HFFc6 (cell line): ENCODE measurements at regions not wholly inside any gene's neighbourhood (a gene's known extent, or its start where the extent isn't known, plus 50 kb on each side); places are given as distances from the start of the nearest gene placed in this dataset.
"Not testable (repeated sequence)": the region's sequence is repeated elsewhere in the genome, so short reads cannot be mapped to it uniquely, and the experiment has no call there.

Experiments used
- DNase-seq: peaks from one replicate; pipeline ENCODE4 v3.0.0-alpha.2; 2018
- H3K27ac Mint-ChIP-seq: 2 replicates; pipeline ENCODE4 v1.8.0; 2020; ENCODE audit warnings: mild to moderate bottlenecking, mixed read lengths
- H3K27me3 Mint-ChIP-seq: 2 replicates; pipeline ENCODE4 v1.8.0; 2021; ENCODE audit warnings: mild to moderate bottlenecking, moderate library complexity, mixed read lengths; ENCODE audit not compliant: insufficient read depth
- H3K36me3 Mint-ChIP-seq: 2 replicates; pipeline ENCODE4 v1.8.0; 2021; ENCODE audit warnings: low read depth, mixed read lengths
- H3K4me1 Mint-ChIP-seq: 2 replicates; pipeline ENCODE4 v1.8.0; 2020; ENCODE audit warnings: low read depth, mixed read lengths
- H3K4me3 Mint-ChIP-seq: 2 replicates; pipeline ENCODE4 v1.8.0; 2020; ENCODE audit warnings: mild to moderate bottlenecking, moderate library complexity, mixed read lengths
- H3K9me3 Mint-ChIP-seq: 2 replicates; pipeline ENCODE4 v1.8.0; 2020; ENCODE audit warnings: mild to moderate bottlenecking, mixed read lengths
- TF ChIP-seq, protein P1 (sequence below): fragments of 200-600 bp; sonication (generic); IDR thresholded peaks from 2 replicates; pipeline ENCODE4 v1.5.0; 2021; ENCODE audit warnings: antibody characterized with exemption, mild to moderate bottlenecking

- TF ChIP-seq, protein P1, sequence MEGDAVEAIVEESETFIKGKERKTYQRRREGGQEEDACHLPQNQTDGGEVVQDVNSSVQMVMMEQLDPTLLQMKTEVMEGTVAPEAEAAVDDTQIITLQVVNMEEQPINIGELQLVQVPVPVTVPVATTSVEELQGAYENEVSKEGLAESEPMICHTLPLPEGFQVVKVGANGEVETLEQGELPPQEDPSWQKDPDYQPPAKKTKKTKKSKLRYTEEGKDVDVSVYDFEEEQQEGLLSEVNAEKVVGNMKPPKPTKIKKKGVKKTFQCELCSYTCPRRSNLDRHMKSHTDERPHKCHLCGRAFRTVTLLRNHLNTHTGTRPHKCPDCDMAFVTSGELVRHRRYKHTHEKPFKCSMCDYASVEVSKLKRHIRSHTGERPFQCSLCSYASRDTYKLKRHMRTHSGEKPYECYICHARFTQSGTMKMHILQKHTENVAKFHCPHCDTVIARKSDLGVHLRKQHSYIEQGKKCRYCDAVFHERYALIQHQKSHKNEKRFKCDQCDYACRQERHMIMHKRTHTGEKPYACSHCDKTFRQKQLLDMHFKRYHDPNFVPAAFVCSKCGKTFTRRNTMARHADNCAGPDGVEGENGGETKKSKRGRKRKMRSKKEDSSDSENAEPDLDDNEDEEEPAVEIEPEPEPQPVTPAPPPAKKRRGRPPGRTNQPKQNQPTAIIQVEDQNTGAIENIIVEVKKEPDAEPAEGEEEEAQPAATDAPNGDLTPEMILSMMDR = no peak
- Mint-ChIP-seq H3K27ac (no peak overlapping the region), H3K27me3 (no peaks in the 10 kb centered on the region), H3K4me3 (no peak overlapping the region), H3K9me3 (no peaks in the 10 kb centered on the region; the same call in 1 of the 2 replicates), H3K36me3 (no peaks in the 10 kb centered on the region), H3K4me1 (no peaks in the 10 kb centered on the region)
- no peak for DNase-seq
Measured at GRCh38 chr15:20376872-20377271, 164.7 kb downstream of the GOLGA6L6 start.

DNA sequence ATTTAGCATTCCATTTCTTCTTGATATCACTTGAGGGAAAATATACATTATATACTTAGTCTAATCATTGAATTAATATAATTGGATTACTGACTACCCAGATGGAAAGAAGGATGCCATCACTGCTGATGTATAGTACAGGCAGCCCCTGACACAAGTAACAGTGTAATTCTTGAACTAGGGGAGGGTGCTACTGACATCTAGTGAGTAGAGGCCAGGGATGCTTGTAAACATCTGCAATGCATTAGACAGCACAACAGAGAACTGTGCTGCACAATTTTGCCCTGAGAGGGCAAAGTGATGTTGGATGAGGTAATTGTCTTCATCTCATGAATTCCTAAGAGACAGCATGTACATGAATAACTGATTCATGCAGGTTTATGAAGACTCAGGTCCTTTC lies 169.2 kb downstream of the GOLGA6L6 start:
- H3K9me3 Mint-ChIP-seq, H3K4me3 Mint-ChIP-seq, H3K36me3 Mint-ChIP-seq, H3K27me3 Mint-ChIP-seq, H3K4me1 Mint-ChIP-seq, H3K27ac Mint-ChIP-seq, DNase-seq: not testable (repeated sequence)

GRCh38 chr15:20369500-20369899 lies 172.1 kb downstream of the GOLGA6L6 start:
- Mint-ChIP-seq H3K4me3 (no peak overlapping the region), H3K27ac (no peak overlapping the region), H3K36me3 (no peaks in the 10 kb centered on the region), H3K4me1 (no peaks in the 10 kb centered on the region), H3K9me3 (no peaks in the 10 kb centered on the region), H3K27me3 (no peaks in the 10 kb centered on the region)
- TF ChIP-seq, protein P1 = no peak
- no peak for DNase-seq

GRCh38 chr15:20368974-20369373 lies 172.6 kb downstream of the GOLGA6L6 start:
- Mint-ChIP-seq H3K9me3 (no peaks in the 10 kb centered on the region), H3K27ac (no peak overlapping the region), H3K36me3 (no peaks in the 10 kb centered on the region), H3K4me3 (no peak overlapping the region), H3K4me1 (no peaks in the 10 kb centered on the region), H3K27me3 (no peaks in the 10 kb centered on the region)
- DNase-seq = no peak
- TF ChIP-seq, protein P1 = no peak

GRCh38 chr15:20367093-20367492 lies 174.5 kb downstream of the GOLGA6L6 start:
- Mint-ChIP-seq H3K27ac (no peak overlapping the region), H3K4me3 (no peak overlapping the region), H3K27me3 (no peaks in the 10 kb centered on the region), H3K9me3 (no peaks in the 10 kb centered on the region), H3K36me3 (no peaks in the 10 kb centered on the region), H3K4me1 (no peaks in the 10 kb centered on the region)
- TF ChIP-seq, protein P1 = no peak
- DNase-seq = no peak

- not testable (repeated sequence) for H3K4me3 Mint-ChIP-seq, H3K27ac Mint-ChIP-seq, H3K27me3 Mint-ChIP-seq, H3K36me3 Mint-ChIP-seq, DNase-seq, H3K4me1 Mint-ChIP-seq, H3K9me3 Mint-ChIP-seq
Measured at GRCh38 chr15:20363591-20363990, 178.0 kb downstream of the GOLGA6L6 start.

DNA sequence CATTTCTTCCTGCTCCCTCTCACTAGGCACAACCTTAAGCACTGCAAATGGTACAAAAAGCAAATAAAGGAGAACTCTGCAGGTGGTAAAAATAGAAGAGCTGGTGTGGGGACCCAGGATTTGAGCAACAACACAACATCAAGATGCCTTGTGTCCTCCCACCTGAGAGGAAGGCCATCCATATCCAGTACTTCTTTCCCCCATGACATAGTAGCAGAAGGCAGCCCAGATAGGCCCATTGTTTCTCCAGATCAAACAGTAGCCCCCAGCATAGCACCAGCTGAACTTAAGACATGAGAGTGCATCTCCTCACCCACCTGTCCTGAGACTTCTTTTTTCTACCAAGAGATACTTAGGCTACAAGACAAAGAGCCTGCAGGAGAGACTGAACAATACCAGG lies 180.5 kb downstream of the GOLGA6L6 start:
- TF ChIP-seq, protein P1 = no peak
- Mint-ChIP-seq H3K4me1 (no peaks in the 10 kb centered on the region), H3K27ac (no peak overlapping the region), H3K9me3 (peaks cover 7% of the 10 kb centered on the region), H3K27me3 (no peaks in the 10 kb centered on the region), H3K36me3 (no peaks in the 10 kb centered on the region), H3K4me3 (no peak overlapping the region)
- no peak for DNase-seq
